K562 (cell line): ENCODE measurements at regions not wholly inside any gene's neighbourhood (a gene's known extent, or its start where the extent isn't known, plus 50 kb on each side); places are given as distances from the start of the nearest gene placed in this dataset.
A peak's percentile ranks its signal among the peaks of the same experiment; 100 is the strongest.

Experiments used
- ATAC-seq: fragments of 200-7000 bp; cut with Tn5 transposase; 3 replicates; pipeline ENCODE4 v1.9.1; 2020; ENCODE audit warnings: moderate library complexity
- BruUV-seq: library from RNA; stranded (reverse); fragments of 400-500 nt; replicated peaks from 2 replicates; lab custom pipeline; 2021; lab: Mats Ljungman, UMichigan
- CTCF ChIA-PET: fragments of 300-600 bp; formaldehyde crosslinking; extraction: SDS; loops from one replicate; lab custom pipeline; 2021; ENCODE audit warnings: low intra/inter-chr PET ratio; lab: Yijun Ruan, JAX
- POLR2A ChIA-PET: fragments of 300-600, 350-650 bp; sonication (Branson Sonifier 250); formaldehyde crosslinking; extraction: SDS; loops from one replicate; lab custom pipeline; 2021; ENCODE audit warnings: antibody characterized with exemption, inconsistent platforms; lab: Yijun Ruan, JAX
- DNase-seq, 4 experiments: peaks; one replicate each; pipeline versions ENCODE4 v3.0.0 to v3.0.0-alpha.2; 2011 to 2018; ENCODE audit warnings: low spot score in 3 of 4, mixed read lengths in 3 of 4; ENCODE audit errors: extremely low read depth in 1 of 4
- FAIRE-seq: peaks from 2 replicates; lab custom pipeline; 2011; peaks lifted over from hg19 to GRCh38; lab: Jason Lieb, UNC
- H2AFZ ChIP-seq: 2 replicates; pipeline ENCODE4 v1.6.0; 2011; ENCODE audit warnings: low read depth, low read length, control low read depth, inconsistent platforms
- H3K27ac ChIP-seq: fragments of 200-600 bp; 3 replicates; pipeline ENCODE4 v1.8.0; 2011; ENCODE audit warnings: low read depth, mild to moderate bottlenecking, control low read depth, inconsistent platforms, low read length, moderate library complexity, mixed read lengths; ENCODE audit errors: extremely low read depth
- H3K27me3 ChIP-seq, 2 experiments: fragments of 300-600 bp in 1 of 2; 2 replicates in 1 of 2; 3 replicates in 1 of 2; pipeline versions ENCODE4 v1.6.0 to v1.8.0; 2011; ENCODE audit warnings: inconsistent platforms in 2 of 2, low read length in 2 of 2, mild to moderate bottlenecking in 1 of 2, mixed read lengths in 1 of 2, moderate library complexity in 1 of 2; ENCODE audit not compliant: control insufficient read depth in 2 of 2, insufficient read depth in 2 of 2
- H3K36me3 ChIP-seq: fragments of 300-600 bp; 3 replicates; pipeline ENCODE4 v1.8.0; 2011; ENCODE audit warnings: mild to moderate bottlenecking, low read length, inconsistent platforms; ENCODE audit not compliant: control insufficient read depth, insufficient read depth
- H3K4me1 ChIP-seq, 2 experiments: fragments of 200-600 bp in 1 of 2; replicated peaks in 1 of 2; 2 replicates in 1 of 2; 3 replicates in 1 of 2; pipeline versions ENCODE4 v1.5.1 to v1.8.0; 2011; ENCODE audit warnings: inconsistent platforms in 2 of 2, low read length in 2 of 2, mild to moderate bottlenecking in 1 of 2, mixed read lengths in 1 of 2, moderate library complexity in 1 of 2; ENCODE audit not compliant: control insufficient read depth in 2 of 2, insufficient read depth in 2 of 2
- H3K4me2 ChIP-seq: 2 replicates; pipeline ENCODE4 v1.6.1; 2011; ENCODE audit warnings: low read length, control low read depth, inconsistent platforms, mixed read lengths; ENCODE audit not compliant: insufficient read depth
- H3K4me3 ChIP-seq: fragments of 200-600 bp; sonication (generic), shearing (Covaris generic); 2 replicates; pipeline ENCODE4 v1.5.1; 2016; ENCODE audit warnings: control low read depth, inconsistent platforms
- H3K79me2 ChIP-seq: fragments of 200-600 bp; 3 replicates; pipeline ENCODE4 v1.8.0; 2011; ENCODE audit warnings: low read length, inconsistent platforms; ENCODE audit not compliant: control insufficient read depth, insufficient read depth
- H3K9ac ChIP-seq, 2 experiments: 2 replicates each; pipeline versions ENCODE4 v1.6.0 to v1.6.1; 2011; ENCODE audit warnings: low read depth in 2 of 2, low read length in 2 of 2, control low read depth in 1 of 2, inconsistent platforms in 1 of 2, mild to moderate bottlenecking in 1 of 2, mixed read lengths in 1 of 2; ENCODE audit not compliant: insufficient read depth in 1 of 2
- H3K9me1 ChIP-seq: one replicate; pipeline ENCODE4 v1.6.0; 2011; ENCODE audit warnings: inconsistent platforms, mild to moderate bottlenecking, low read length, moderate library complexity; ENCODE audit not compliant: control insufficient read depth, insufficient read depth
- H3K9me3 ChIP-seq: replicated peaks from 2 replicates; pipeline ENCODE4 v1.5.1; 2011; ENCODE audit warnings: low read depth, low read length, inconsistent platforms; ENCODE audit not compliant: control insufficient read depth, insufficient read depth
- H4K20me1 ChIP-seq: replicated peaks from 2 replicates; pipeline ENCODE4 v1.6.1; 2011; ENCODE audit warnings: low read length, inconsistent platforms, mixed read lengths; ENCODE audit not compliant: control insufficient read depth, insufficient read depth
- BACH1 ChIP-seq: fragments of 200-800 bp; sonication (Bioruptor generic); IDR thresholded peaks from 2 replicates; pipeline ENCODE4 v1.6.1; 2016; ENCODE audit warnings: missing genetic modification characterization, missing compliant biosample characterization
- MNT ChIP-seq, 2 experiments: fragments of 450-650 bp; conservative IDR thresholded peaks; 2 replicates each; pipeline ENCODE4 v1.6.1; 2017; ENCODE audit warnings: mild to moderate bottlenecking in 2 of 2, moderate library complexity in 2 of 2
- RAD21 ChIP-seq, 2 experiments: fragments of 250-450 bp in 1 of 2; fragments of 450-650 bp in 1 of 2; sonication (Bioruptor Pico) in 1 of 2; formaldehyde crosslinking in 1 of 2; IDR thresholded peaks in 1 of 2; conservative IDR thresholded peaks in 1 of 2; 2 replicates each; pipeline versions ENCODE4 v1.4.0 to v1.8.0; 2020 to 2022; ENCODE audit warnings: mild to moderate bottlenecking in 2 of 2, moderate library complexity in 1 of 2
- RREB1 ChIP-seq: fragments of 250-450 bp; sonication (Bioruptor Pico); IDR thresholded peaks from 2 replicates; pipeline ENCODE4 v1.4.0; 2020
- SIN3A ChIP-seq, 2 experiments: fragments of 150-350 bp in 1 of 2; IDR thresholded peaks; 2 replicates each; pipeline ENCODE4 v1.6.1; 2011 to 2016; ENCODE audit warnings: borderline replicate concordance in 2 of 2, low read depth in 2 of 2, low read length in 2 of 2, mild to moderate bottlenecking in 2 of 2, moderate library complexity in 2 of 2; ENCODE audit not compliant: control insufficient read depth in 1 of 2
- TAF15 ChIP-seq: fragments of 200-400 bp; formaldehyde crosslinking; IDR thresholded peaks from 2 replicates; pipeline ENCODE4 v1.6.1; 2017; ENCODE audit warnings: mild to moderate bottlenecking, low read depth, low read length, moderate library complexity
- TRIM28 ChIP-seq: fragments of 450-650 bp; IDR thresholded peaks from 2 replicates; pipeline ENCODE4 v1.6.1; 2017
- YBX1 ChIP-seq: fragments of 450-650 bp; IDR thresholded peaks from 2 replicates; pipeline ENCODE4 v1.7.1; 2016; ENCODE audit warnings: mild to moderate bottlenecking
- ZC3H11A ChIP-seq: IDR thresholded peaks from 2 replicates; pipeline ENCODE4 v1.6.1; 2012; ENCODE audit warnings: low read depth, low read length, improper control_type of control experiment
- ZFP1 ChIP-seq: fragments of 450-650 bp; formaldehyde crosslinking; IDR thresholded peaks from 2 replicates; pipeline ENCODE4 v1.4.0; 2020; ENCODE audit warnings: mild to moderate bottlenecking, mixed read lengths
- ZFX ChIP-seq: sonication (generic); formaldehyde crosslinking; IDR thresholded peaks from 2 replicates; pipeline ENCODE4 v1.8.0; 2022; ENCODE audit warnings: mild to moderate bottlenecking, missing genetic modification reagents, moderate library complexity
- ZKSCAN1 ChIP-seq: fragments of 150-350 bp; IDR thresholded peaks from 2 replicates; pipeline ENCODE4 v1.6.1; 2016; ENCODE audit warnings: low read depth, low read length
- ZNF146 ChIP-seq: IDR thresholded peaks from one replicate; pipeline ENCODE4 v1.6.1; 2018; ENCODE audit warnings: missing compliant biosample characterization; ENCODE audit not compliant: unreplicated experiment
- ZNF354B ChIP-seq: fragments of 250-450 bp; sonication (Bioruptor Pico); IDR thresholded peaks from 2 replicates; pipeline ENCODE4 v1.4.0; 2020
- ZNF41 ChIP-seq: fragments of 250-450 bp; sonication (Bioruptor Pico); conservative IDR thresholded peaks from 2 replicates; pipeline ENCODE4 v1.4.0; 2020; ENCODE audit warnings: mild to moderate bottlenecking
- ZNF830 ChIP-seq: fragments of 250-450 bp; sonication (Bioruptor Pico); IDR thresholded peaks from 2 replicates; pipeline ENCODE4 v1.5.0; 2021; ENCODE audit warnings: mild to moderate bottlenecking
- WGBS: fragments of 100-300 bp; shearing (Covaris generic); methylation state at CpG from one replicate; pipeline ENCODE4 v1.1.6; 2016; ENCODE audit warnings: low coverage, mixed read lengths; ENCODE audit not compliant: insufficient coverage; ENCODE audit errors: missing lambda C conversion rate; 5-methylcytosine and 5-hydroxymethylcytosine counted together
- in situ Hi-C: fragments of 300-500 bp; cut with MboI; formaldehyde crosslinking; loops from 4 replicates; pipeline ENCODE4 v1.15.0; 2018; ENCODE audit warnings: inconsistent platforms, mixed read lengths
- intact Hi-C: fragments of 100-400 bp; cut with micrococcal nuclease; formaldehyde crosslinking; loops from 2 replicates; pipeline ENCODE4 v1.14.2; 2022

- TF ChIP-seq RREB1 (CRISPR knock-in tag) (no peak), ZFP1 (CRISPR knock-in tag) (no peak), ZNF41 (CRISPR knock-in tag) (no peak)
These were observed 74.9 kb upstream of the F3 start (continued) for GRCh38 chr1:94616506-94616905.

- BruUV-seq: no TSS peak
- Histone ChIP-seq H3K4me2 (no peak overlapping the region), H3K27me3 (peaks cover 0 to 10% of the 10 kb centered on the region in 2 experiments; a peak in 2 of 5 replicates), H3K9me1 (no peaks in the 10 kb centered on the region), H3K9me3 (no peaks in the 10 kb centered on the region), H3K4me3 (no peak overlapping the region), H3K4me1 (peaks cover 0 to 5% of the 10 kb centered on the region in 2 experiments; a peak in 2 of 5 replicates), H4K20me1 (no peaks in the 10 kb centered on the region), H3K79me2 (no peaks in the 10 kb centered on the region), H3K27ac (no peak overlapping the region), H3K36me3 (no peaks in the 10 kb centered on the region), H2AFZ (peak overlapping the region; percentile 55; the same call in 1 of the 2 replicates), H3K9ac (no peak overlapping the region)
- in situ Hi-C loops: no loop called here
- intact Hi-C loops: no loop called here
- WGBS: 3% methylated on average over 4 of the region's 4 CpGs
- ATAC-seq (no peak), DNase-seq (no peak), FAIRE-seq (no peak)
- CTCF ChIA-PET: no interaction called here
- POLR2A ChIA-PET: no interaction called here
- TF ChIP-seq TRIM28 (no peak), ZNF146 (CRISPR knock-in tag) (no peak), SIN3A (IDR thresholded peaks at IDR 0.05; ENCODE audit: borderline replicate concordance in 2 of 2, control insufficient read depth in 1 of 2, low read depth in 2 of 2, low read length in 2 of 2) (no peak), ZFX (CRISPR knock-in tag) (no peak), ZNF354B (CRISPR knock-in tag) (no peak), TAF15 (no peak), MNT (conservative IDR thresholded peaks at IDR 0.05) (no peak), ZC3H11A (no peak), RAD21 (CRISPR knock-in tag; conservative IDR thresholded peaks at IDR 0.05 in 1 of 2, IDR thresholded peaks at IDR 0.05 in 1 of 2) (no peak), ZNF830 (no peak), ZKSCAN1 (no peak), BACH1 (tag) (no peak), YBX1 (no peak)
These were observed 73.4 kb upstream of the F3 start for GRCh38 chr1:94614996-94615395.
